GM19324 (cell line): ENCODE measurements at regions not wholly inside any gene's neighbourhood (a gene's known extent, or its start where the extent isn't known, plus 50 kb on each side); places are given as distances from the start of the nearest gene placed in this dataset.
"Not testable (repeated sequence)": the region's sequence is repeated elsewhere in the genome, so short reads cannot be mapped to it uniquely, and the experiment has no call there.

Experiments
- ATAC-seq: cut with Tn5 transposase; IDR thresholded peaks from one replicate; pipeline ENCODE4 v1.9.1; 2021; ENCODE audit warnings: mild to moderate bottlenecking, moderate library complexity; ENCODE audit not compliant: unreplicated experiment, low FRiP score

DNA sequence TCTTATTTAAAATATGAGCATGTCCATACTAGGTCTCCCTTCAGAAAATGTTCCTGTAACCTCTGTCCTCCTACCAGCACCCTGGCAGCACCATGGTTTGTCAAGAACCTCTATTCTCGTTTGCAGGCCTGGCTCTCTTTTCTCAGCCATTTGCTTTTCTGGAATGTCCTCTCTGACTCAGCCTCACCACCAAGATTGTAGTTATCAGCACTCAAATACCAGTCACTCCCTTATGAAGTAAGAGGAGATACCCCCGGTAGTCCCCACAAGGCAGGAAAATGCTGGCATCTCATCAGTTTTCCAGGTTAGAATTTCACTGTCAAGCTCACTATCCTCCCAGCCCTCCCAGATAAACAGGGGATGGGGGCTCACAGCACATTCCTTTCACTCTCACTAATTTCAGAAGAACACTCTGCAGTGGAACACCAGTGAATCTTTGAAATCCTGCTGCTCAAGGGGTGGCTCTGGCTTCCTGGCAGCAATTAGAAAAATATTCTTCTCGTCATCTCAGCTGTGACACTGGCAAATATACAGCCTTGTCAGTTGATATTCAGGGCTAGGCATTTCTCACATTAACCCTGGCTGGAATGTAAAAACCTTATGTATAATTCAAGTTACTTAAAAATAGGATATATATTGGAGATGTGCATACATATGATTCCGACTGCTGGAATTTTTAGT lies 129.2 kb downstream of the TBX18 start:
- no peak for ATAC-seq

DNA sequence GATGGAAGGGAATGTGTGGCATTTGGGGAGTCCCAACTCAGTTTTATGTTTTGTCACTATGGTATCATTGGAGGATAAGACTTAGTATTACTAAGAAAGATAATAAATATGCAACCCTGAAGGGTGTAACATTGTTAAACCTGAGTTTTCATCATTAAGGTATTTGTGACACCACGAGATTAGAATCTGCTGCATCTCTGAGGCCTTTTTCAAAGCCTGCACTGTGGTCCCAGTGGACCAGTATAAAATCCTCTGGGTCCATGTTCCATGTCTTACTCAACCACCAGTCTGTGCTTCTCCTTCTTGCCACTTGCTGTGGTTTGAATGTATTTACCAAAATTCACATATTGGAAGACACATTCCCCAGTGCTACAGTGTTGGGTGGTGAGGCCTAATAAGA lies 130.6 kb downstream of the TBX18 start:
- no peak for ATAC-seq

DNA sequence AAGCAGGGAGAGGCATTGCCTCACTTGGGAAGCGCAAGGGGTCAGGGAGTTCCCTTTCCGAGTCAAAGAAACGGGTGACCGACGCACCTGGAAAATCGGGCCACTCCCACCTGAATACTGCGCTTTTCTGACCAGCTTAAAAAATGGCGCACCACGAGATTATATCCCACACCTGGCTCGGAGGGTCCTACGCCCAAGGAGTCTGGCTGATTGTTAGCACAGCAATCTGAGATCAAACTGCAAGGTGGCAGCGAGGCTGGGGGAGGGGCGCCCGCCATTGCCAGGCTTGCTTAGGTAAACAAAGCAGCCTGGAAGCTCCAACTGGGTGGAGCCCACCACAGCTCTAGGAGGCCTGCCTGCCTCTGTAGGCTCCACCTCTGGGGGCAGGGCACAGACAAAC lies 137.9 kb downstream of the TBX18 start:
- ATAC-seq = not testable (repeated sequence)

DNA sequence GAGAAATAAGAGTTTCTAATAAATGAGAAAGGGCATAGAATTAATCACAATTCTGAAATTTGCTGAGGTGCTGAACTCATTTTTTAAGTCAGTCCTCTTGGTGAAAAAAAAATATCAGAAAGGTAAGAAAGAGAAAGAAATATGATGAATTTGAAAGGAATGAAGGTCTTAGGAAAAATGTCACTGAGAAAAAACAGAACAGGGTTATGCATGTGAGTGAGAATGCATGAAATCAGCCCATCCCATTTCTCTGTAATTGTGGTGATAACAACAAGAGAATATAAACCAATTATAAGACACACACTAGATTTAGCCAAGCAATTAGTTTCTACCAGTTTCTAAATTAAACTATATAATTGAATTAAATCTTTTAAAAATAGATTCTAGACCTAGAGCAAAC lies 138.9 kb downstream of the TBX18 start:
- no peak for ATAC-seq

DNA sequence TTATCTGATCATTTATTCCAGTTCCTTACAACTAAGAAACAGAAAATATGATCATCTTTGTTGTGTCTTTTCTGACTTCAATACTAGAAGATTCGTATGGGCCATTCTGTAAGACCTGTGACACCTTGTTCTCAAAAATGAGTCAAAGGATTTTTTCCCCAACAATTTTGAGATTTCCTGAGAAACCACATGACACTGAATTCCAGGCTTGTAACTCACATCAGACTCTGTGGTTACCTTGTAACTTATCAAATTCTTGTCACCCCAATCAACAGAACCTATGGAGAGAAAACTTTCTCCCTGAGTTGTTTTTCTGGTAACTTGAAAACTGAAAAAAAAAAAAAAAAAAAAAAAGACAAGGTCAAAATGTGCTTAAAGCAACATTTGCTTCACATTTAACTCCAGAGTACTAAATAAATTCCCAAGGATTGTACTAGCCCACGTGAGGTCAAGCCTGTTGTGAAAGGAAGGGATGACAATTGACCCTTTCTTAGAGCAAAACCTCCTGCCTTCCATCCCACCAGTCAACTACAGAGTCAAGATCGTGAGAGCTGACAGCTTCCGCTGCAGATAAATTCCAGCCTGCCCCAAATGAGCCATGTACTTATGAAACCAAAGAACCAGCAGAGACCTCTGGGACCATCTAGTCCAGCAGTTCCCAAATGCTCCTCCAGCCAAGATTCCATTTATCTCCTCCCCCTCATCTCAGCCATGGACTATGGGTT lies 140.3 kb downstream of the TBX18 start:
- no peak for ATAC-seq

DNA sequence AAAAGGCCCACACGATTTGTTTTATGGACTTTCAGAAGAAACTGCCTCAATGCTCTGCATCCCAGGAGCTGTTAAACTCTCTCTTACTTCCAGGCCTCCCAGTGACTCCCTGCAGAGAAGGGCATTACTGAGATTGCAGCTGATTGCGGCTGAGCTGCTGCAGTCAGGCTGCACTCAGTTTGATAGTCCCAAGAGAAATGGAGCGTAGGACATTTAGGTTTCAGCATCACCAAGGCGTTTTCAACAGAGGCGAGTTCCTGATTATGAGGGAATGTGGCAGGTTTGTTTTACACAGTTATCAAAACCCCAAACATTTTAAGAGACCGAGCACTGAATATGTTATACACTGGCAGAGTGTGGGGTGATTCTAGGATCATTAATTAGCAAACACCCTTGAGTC lies 145.6 kb downstream of the TBX18 start:
- ATAC-seq = no peak

DNA sequence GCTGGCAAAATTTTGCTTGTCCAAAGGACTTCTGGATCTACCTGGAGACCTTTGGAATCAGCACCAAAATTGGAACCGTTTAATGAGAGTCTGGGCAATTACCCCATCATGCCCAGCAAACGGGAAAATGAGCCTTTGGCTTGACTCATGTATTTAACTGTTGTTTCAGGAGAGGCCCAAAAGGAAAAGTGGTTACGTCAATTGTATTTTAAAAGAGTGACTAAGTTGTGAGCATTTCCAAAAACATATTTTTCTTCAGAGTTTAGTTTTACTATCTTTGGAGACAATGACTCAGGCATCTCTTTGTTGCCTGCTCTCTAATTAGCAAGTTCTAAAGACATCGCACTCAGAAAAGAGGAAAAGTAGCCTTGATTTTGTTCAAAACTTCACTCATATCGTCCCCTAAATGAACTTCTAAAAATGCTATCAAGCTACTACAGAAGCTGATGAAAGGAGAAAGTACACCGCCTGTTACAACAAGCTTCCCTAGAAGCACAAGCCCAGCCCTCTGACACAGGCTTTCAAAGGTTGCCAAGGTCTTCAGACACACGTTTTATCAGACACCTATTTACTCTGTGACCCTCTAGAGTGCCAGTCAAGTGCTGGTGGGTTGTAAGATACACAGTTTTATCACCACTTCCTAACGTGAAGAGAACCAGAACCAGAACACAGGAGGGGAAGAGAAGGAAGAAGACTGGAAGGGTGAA lies 146.2 kb downstream of the TBX18 start:
- ATAC-seq = no peak

DNA sequence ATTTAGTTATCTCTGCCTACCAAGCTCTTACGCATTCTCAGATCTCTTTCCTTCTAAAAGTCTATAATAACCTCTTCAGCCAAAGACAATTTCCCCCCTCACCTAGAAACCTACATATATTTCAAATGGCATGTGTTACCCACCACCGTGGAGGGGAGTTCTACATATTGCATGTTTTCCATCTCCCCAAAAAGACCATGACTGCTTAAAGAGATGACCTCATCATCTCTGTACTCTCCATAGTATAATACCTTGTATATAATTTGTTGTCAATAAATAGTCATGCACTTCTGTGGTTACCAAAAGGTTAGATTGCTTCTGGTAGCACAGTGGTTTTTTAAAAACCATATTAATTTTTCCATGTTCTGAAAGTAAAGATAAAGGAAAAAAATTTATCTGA lies 148.4 kb downstream of the TBX18 start:
- no peak for ATAC-seq

DNA sequence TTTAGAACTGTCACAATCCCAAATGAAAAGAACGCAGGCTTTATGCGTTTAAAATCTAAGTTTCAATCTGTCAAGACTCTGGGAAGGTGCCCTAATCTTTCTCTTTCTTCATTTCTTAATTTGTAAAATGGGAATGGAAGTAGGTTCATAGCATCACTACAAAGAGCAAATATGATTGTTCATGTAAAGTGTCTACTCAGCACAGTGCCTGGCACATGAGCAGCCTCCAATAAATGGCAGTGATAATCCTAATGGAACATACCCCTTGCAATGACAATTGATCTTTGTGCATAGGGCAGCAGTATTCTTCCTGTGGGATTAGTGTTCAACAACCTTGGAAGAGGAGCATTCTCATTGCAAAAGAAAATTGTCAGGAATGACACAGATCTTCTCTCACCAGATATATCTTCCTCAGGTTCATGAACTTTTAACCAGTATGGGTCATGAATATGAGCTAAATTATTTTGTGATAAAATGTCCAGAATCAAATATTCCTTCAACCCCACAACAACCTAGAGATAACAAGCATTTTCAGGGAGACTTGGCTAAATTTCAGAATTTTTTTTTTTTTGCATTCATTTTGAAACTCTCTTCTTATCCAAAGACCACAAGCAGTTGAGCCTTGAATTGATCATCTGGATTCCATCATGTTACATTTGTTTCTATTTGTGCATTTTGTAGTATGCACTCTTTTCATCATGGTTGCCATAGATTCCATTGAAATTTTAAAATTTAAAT lies 149.1 kb downstream of the TBX18 start:
- ATAC-seq = no peak

DNA sequence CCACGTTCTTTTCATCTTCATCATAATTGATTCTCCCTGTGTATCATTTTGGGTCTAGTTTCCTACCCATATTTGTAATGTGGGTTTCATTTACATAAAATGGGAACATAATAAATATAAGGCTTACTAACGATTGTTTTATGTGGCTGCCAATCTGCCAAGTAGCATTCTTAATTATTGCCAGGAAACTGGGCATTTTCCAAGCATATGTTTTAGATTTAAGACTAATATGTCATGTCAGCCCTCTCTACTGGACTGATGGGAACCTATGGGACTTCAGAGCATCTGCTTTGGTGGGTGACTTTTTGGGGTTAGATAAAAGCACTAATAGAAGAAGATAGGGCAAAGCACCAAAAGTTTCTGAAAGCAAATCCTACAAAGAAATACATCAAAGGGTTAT lies 157.5 kb downstream of the TBX18 start:
- no peak for ATAC-seq

DNA sequence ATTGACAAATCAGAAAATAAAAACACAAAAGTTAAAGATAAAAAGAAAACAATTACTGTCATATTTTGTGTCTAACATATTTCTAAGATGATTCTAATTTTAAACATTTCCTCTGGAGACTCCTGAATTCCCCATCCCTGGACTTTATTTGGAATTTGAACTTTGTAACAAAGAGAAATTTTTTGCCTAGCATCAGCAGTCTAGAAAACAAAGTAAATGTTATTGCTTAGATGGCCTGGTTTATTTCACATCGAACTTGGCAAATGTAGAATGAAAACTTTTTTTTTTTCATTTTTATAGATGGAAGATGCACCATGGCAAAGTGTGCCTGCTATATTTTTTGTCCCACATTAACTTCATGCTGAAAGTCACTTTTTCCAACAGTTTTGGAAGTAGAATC lies 159.1 kb downstream of the TBX18 start:
- ATAC-seq = no peak

DNA sequence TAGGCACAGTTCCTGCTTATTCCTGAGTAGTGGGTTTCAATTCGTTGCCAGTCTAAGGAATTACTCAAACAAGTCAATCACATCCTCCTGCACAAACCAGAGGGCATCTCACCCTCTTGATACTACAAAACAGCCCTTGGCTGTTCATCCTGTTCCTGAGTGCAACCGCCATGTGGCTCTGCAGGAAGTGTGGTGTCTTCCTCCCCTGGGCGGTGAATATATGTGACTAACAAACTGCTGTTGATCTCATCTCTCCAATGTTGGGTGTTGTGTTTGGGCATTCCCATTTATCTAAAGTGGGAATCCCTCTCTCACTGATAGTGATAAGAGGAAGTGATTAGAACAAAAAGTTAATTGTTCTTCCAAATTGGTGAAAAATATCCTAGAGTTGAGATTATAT lies 163.0 kb downstream of the TBX18 start:
- no peak for ATAC-seq

DNA sequence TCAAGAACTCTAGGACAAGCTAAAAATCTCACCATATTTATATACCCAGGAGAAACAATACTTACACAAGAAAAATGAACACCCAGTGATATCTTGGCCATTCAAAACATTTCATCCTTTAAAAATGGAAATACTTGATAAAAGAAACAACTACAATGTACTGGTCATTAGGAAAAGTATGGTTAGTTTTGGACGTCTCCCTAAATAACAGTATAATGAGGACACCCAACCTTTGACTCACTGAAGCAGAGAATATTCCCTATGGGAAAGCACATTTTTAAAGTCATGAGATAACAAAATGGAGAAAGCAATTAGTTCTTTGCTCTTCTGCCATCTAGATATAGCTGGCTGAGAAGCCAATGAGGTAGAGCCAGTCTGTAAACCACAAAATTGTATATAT lies 164.4 kb downstream of the TBX18 start:
- no peak for ATAC-seq

DNA sequence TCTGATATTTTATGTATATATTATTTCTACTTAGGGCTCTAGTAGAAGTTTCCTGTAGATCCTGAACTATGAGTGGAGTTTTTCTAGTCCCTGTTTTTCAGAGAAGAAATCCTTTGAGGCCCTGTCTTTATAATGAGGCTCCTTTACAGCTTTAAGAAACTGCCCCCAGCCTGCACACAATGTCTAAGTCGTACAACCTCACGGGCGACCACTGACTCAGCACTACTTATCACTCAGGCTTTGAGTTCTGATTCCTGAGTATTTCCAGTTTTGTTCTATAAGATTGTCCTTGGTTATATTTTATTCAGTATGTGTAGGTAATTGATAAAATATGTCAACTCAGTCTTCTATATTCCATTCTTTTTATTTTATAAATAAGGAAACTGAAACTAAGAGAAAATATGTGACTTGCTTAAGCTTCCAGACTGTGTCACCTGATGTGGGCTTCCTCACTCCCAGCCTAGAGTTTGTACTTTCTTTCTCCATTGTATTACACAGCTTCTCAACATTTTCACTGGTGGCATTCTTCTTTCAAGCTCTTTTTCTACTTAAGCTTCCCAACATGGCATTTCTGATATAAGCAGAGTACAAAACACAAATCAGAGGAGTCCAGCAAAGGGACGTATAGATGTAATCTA lies 167.0 kb downstream of the TBX18 start:
- no peak for ATAC-seq

DNA sequence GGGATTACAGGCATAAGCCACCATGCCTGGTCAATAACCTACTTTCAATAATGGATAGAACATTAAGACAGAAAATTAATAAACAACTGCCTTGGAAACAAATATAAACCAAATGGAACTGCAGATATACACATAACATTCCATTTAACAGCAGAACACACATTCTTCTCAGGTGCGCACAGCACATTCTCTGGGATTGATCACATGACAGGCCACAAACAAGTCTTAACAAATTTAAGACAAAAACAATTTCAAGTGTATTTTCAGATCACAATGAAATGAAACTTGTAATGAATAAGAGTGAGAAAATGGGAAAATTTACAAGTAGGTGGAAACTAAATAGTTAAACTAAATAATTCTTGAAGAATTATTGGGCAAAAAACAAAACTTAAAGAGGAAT lies 167.9 kb downstream of the TBX18 start:
- no peak for ATAC-seq

DNA sequence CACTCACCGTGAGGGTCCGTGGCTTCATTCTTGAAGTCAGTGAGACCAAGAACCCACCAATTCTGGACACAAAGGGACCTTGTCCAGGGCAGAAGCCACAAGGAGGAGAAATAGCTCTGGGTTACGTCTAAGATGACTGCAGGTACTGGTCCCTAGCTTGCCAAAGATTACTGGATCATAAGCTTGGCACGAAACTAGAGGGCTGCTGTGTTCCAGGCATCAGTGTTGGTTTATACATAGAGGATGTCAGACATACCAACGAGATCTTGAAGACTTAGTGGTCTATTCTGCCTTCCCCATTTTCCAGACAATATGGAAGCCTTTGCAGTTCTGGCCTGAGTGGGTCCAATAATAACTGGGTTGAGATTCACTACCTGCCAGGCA lies 175.7 kb downstream of the TBX18 start:
- ATAC-seq = no peak

DNA sequence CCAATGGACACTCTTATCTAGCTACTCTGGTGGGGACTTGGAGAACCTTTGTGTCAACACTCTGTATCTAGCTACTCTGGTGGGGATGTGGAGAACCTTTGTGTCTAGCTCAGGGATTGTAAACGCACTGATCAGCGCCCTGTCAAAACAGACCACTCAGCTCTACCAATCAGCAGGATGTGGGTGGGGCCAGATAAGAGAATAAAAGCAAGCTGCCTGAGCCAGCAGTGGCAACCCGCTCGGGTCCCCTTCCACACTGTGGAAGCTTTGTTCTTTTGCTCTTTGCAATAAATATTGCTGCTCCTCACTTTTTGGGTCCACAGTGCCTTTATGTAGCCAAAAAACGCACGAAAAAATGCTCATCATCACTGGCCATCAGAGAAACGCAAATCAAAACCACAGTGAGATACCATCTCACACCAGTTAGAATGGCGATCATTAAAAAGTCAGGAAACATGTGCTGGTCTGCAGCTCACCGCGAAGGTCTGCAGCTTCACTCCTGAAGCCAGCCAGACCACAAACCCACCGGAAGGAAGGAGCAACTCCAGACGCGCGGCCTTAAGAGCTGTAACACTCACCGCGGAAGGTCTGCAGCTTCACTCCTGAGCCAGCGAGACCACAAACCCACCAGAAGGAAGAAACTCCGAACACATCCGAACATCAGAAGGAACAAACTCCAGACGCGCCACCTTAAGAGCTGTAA lies 176.3 kb downstream of the TBX18 start:
- not testable (repeated sequence) for ATAC-seq

DNA sequence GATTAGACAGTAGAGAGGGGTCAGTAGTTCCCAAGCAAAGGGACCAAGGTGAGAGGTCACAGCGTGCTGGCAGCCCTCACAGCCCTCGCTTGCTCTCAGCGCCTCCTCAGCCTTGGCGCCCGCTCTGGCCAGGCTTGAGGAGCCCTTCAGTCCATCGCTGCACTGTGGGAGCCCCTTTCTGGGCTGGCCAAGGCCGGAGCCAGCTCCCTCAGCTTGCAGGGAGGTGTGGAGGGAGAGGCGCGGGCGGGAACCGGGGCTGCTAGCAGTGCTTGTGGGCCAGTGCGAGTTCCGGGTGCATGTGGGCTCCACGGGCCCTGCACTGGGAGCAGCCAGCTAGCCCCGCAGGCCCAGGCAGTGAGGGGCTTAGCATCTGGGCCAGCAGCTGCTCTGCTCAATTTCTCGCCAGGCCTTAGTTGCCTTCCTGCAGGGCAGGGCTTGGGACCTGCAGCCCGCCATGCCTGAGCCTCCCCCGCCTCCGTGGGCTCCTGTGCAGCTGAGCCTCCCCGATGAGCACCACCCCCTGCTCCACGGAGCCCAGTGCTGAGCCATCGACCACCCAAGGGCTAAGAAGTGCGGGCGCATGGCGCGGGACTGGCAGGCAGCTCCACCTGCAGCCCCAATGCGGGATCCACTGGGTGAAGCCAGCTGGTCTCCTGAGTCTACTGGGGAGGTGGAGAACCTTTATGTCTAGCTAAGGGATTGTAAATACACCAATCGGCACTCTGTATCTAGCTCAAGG lies 177.0 kb downstream of the TBX18 start:
- not testable (repeated sequence) for ATAC-seq

DNA sequence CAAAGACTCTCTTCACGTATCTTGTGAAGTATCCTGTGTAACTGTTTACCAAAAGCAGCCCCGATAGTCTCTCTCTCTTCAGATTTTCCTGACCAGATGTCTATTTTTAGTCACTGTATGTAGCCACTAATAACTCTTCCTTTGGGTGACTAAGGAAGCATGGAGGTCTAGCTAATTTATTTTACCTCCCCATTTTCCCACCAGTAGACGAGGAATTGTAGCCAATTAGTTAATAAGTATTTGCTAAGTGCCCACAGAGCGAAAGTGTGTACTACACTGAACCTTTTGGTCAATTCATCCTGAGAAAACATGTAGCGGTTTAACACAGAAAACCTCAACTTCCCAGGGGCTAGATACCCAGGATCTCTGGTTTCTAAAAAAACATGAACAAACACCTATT lies 180.6 kb downstream of the TBX18 start:
- ATAC-seq = no peak
